SK-N-SH (cell line): ENCODE measurements at regions not wholly inside any gene's neighbourhood (a gene's known extent, or its start where the extent isn't known, plus 50 kb on each side); places are given as distances from the start of the nearest gene placed in this dataset.

Experiments used
- MEF2A ChIP-seq: IDR thresholded peaks from 2 replicates; pipeline ENCODE4 v1.4.0; 2012; ENCODE audit warnings: low read depth, borderline replicate concordance
- TF ChIP-seq, protein P1 (sequence below): fragments of 200-600 bp; sonication (generic); IDR thresholded peaks from 2 replicates; pipeline ENCODE4 v1.6.1; 2017; ENCODE audit warnings: antibody characterized with exemption, mild to moderate bottlenecking, moderate library complexity

DNA sequence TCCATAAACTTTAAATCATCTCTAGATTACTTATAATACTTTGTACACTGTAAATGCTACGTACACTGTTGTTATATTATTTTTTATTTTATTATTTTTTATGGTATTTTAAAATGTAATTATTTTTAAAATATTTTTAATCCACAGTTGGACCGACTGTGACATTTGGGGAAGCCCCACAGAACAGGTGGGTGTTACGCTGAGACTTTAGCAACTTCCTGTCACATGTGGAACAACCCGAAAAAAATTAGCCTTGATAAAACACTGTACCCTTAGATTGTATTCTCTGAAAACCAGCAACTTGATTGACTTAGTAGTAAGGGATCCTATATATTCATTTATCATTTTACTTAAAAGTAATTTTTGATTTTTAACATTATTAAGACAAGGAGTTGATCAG is 1755.7 kb upstream of the SEL1L start:
- TF ChIP-seq, protein P1, sequence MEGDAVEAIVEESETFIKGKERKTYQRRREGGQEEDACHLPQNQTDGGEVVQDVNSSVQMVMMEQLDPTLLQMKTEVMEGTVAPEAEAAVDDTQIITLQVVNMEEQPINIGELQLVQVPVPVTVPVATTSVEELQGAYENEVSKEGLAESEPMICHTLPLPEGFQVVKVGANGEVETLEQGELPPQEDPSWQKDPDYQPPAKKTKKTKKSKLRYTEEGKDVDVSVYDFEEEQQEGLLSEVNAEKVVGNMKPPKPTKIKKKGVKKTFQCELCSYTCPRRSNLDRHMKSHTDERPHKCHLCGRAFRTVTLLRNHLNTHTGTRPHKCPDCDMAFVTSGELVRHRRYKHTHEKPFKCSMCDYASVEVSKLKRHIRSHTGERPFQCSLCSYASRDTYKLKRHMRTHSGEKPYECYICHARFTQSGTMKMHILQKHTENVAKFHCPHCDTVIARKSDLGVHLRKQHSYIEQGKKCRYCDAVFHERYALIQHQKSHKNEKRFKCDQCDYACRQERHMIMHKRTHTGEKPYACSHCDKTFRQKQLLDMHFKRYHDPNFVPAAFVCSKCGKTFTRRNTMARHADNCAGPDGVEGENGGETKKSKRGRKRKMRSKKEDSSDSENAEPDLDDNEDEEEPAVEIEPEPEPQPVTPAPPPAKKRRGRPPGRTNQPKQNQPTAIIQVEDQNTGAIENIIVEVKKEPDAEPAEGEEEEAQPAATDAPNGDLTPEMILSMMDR, result no peak
- no peak for TF ChIP-seq MEF2A
